Lower leg skin (tissue), 4 donors: ENCODE measurements at regions not wholly inside any gene's neighbourhood (a gene's known extent, or its start where the extent isn't known, plus 50 kb on each side); places are given as distances from the start of the nearest gene placed in this dataset.

ENCODE experiments used
- DNase-seq, 2 donors: peaks; one replicate each; pipeline ENCODE4 v3.0.0-alpha.2; 2019; ENCODE audit warnings: low spot score in 2 of 2
- H3K4me3 ChIP-seq: fragments of 200-600 bp; sonication (generic); 2 replicates; pipeline ENCODE4 v1.5.1; 2017; ENCODE audit warnings: mild to moderate bottlenecking, low read depth; ENCODE audit not compliant: poor library complexity, severe bottlenecking
- POLR2A ChIP-seq, 2 donors: fragments of 450-650 bp; IDR thresholded peaks; one replicate each; pipeline ENCODE4 v1.6.1; 2016 to 2017; ENCODE audit warnings: antibody characterized with exemption in 2 of 2, mild to moderate bottlenecking in 1 of 2, moderate library complexity in 1 of 2
- WGBS, 2 donors: methylation state at CpG; one replicate each; pipeline ENCODE4 v1.1.5; 2018; 5-methylcytosine and 5-hydroxymethylcytosine counted together
- intact Hi-C: fragments of 100-400 bp; cut with DNase I; formaldehyde crosslinking; loops from one replicate; pipeline ENCODE4 v1.15.0; 2023; ENCODE audit warnings: low total_unique reads
- TF ChIP-seq, protein P1 (sequence below), 3 donors: fragments of 450-650 bp; IDR thresholded peaks; one replicate each; pipeline ENCODE4 v1.5.1; 2016; ENCODE audit warnings: antibody characterized with exemption in 3 of 3, mild to moderate bottlenecking in 3 of 3, moderate library complexity in 2 of 3

DNA sequence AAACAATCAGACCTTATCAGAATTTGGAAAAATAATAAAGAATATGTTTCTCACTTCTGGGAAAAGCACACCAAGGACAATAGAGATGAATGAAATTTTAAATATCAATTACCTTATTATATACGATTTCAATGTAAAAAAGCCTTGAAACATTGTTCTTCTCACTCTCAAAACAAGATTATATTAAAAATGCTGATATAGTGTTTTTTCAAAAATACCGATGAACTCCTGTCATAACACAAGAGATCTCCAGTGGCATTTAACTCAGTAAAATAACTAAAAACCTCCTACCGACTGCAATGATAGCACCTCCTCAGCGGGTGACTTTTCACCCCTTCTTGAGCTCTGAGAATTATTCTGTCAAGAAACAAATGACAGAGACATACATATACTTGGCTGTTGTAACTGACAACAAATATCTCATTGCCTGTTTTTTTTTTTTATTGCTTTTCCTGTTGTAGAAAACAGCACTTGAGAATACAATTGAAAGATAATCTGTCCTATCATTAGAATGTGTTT, 1237.3 kb downstream of the C4orf33 start:
- DNase-seq: no peak
- no peak overlapping the region for H3K4me3 ChIP-seq
- TF ChIP-seq, protein P1, sequence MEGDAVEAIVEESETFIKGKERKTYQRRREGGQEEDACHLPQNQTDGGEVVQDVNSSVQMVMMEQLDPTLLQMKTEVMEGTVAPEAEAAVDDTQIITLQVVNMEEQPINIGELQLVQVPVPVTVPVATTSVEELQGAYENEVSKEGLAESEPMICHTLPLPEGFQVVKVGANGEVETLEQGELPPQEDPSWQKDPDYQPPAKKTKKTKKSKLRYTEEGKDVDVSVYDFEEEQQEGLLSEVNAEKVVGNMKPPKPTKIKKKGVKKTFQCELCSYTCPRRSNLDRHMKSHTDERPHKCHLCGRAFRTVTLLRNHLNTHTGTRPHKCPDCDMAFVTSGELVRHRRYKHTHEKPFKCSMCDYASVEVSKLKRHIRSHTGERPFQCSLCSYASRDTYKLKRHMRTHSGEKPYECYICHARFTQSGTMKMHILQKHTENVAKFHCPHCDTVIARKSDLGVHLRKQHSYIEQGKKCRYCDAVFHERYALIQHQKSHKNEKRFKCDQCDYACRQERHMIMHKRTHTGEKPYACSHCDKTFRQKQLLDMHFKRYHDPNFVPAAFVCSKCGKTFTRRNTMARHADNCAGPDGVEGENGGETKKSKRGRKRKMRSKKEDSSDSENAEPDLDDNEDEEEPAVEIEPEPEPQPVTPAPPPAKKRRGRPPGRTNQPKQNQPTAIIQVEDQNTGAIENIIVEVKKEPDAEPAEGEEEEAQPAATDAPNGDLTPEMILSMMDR (IDR thresholded peaks at IDR 0.05): no peak
- no peak for TF ChIP-seq POLR2A (IDR thresholded peaks at IDR 0.05)
- intact Hi-C loops: no loop called here
- WGBS, 2 donors: 89% methylated on average over 4 of the region's 4 CpGs

DNA sequence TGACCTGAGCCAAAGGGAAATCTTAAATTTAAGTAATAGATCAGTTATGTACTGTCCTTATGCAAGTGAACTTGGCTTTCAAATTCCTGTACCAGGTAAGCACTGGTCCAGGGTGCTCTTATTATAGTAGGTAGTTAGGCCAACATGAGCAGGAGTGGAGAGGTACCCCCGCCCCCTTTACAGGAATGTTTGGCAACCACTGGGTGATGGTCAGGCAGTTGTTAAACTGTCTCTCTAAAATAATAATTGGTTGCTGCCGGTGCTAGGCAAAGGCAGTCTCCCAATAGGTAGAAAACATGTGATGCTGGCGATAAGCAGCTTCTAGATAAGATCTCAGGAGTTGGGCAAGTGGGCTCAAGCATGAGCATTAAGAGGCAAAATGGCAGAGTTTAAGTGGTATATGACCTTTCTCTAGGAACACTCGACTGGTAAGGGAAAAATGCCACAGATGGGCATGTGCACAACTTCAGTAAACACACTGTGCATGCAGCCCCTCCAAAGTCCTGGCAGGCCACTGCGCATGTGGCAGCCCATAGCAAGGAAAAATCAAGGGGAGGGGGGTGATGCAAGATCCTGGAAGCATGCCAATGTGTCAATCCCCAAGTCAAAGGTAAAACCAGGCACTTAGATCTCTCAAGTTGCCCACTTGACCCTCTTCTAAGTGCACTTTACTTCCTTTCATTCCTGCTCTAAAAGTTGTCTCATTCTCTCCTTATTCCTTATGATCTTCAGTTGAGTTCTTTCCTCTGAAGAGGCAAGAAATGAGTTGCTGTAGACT, 1239.7 kb downstream of the C4orf33 start:
- intact Hi-C loops: no loop called here
- no peak overlapping the region for H3K4me3 ChIP-seq
- 87 to 92% methylated on average over 5 of the region's 5 CpGs for WGBS, 2 donors
- TF ChIP-seq, protein P1 (IDR thresholded peaks at IDR 0.05): no peak
- no peak for TF ChIP-seq POLR2A (IDR thresholded peaks at IDR 0.05)
- DNase-seq: no peak

DNA sequence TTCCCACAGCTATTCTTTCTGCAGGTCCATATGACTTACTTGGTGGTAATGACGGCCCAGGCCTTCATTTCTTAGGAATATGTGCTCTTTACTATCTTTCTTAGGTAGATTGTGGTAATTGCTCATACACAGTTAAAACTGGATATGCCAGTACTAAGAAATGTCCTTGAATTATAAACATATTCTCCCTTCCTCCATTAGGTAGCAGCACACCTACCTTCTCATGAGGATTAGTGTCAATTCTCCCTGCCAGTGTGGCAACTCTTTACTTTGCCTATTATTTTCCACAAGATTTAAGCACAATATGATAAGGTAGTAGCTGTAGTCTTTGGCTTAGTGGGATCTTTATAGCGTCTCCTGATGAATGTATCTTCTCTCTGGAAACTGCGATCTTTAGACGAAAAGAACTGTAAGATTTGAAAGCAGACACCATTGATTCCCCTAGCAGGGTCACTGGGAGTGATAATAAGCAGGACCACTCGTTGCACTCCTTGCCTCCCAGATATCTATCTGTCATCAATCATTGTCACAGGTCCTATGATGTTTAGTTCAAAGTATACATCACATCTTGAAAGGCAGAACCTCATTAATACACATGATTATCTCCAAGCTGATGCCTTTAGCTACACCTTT, 1240.7 kb downstream of the C4orf33 start:
- 70 to 76% methylated on average over 5 of the region's 5 CpGs for WGBS, 2 donors
- intact Hi-C loops: no loop called here
- TF ChIP-seq, protein P1 (IDR thresholded peaks at IDR 0.05): no peak
- TF ChIP-seq POLR2A (IDR thresholded peaks at IDR 0.05): no peak
- DNase-seq: no peak
- no peak overlapping the region for H3K4me3 ChIP-seq

DNA sequence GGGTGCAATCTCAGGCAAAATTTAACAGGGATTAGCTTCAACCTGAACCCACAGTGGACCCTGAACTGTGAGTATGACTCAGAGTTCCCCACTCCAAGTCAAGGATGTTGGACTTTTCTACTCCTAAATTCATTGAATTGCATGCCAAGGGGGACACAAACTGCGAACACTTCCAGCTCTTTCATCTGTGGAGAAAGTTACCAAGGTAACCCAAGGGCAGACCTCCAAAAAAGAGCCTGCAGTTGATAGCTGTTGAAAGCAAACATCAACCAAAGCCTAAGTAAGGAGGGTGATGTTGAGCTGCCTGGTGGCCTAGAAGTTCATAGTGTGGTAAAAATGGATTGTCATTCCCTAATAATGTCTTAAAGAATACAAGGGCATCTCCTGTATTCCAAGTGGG, 1242.9 kb downstream of the C4orf33 start:
- intact Hi-C loops: no loop called here
- H3K4me3 ChIP-seq: no peak overlapping the region
- no peak for DNase-seq
- no peak for TF ChIP-seq POLR2A (IDR thresholded peaks at IDR 0.05)
- TF ChIP-seq, protein P1 (IDR thresholded peaks at IDR 0.05): no peak
- 77 to 94% methylated on average over 1 of the region's 1 CpG for WGBS, 2 donors

DNA sequence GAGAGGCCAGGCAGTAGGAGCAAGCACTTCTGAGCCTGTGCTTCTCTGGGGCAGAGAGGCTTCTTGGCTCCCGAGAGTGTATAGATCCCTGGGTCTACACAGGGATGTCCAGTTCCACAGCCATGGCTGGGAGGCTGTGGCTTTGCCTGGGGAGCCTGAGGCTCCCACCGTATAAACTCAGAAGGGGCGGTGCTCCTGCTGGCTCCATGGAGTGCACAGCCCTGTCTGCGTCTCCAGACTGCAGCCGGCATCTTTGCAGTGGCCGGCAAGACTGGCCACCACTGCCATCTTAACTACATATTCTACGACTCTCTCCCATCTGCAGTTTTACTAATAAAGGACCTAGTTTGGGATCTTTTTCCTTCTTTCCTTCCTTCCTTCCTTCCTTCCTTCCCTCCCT, 1253.8 kb downstream of the C4orf33 start:
- H3K4me3 ChIP-seq: no peak overlapping the region
- TF ChIP-seq, protein P1 (IDR thresholded peaks at IDR 0.05): no peak
- no peak for TF ChIP-seq POLR2A (IDR thresholded peaks at IDR 0.05)
- DNase-seq: no peak
- WGBS, 2 donors: 90 to 94% methylated on average over 7 of the region's 7 CpGs
- intact Hi-C loops: no loop called here
